ENCODE measurements at regions not wholly inside any gene's neighbourhood (a gene's known extent, or its start where the extent isn't known, plus 50 kb on each side); places are given as distances from the start of the nearest gene placed in this dataset.
"Not testable (repeated sequence)": the region's sequence is repeated elsewhere in the genome, so short reads cannot be mapped to it uniquely, and the experiment has no call there.

DNA sequence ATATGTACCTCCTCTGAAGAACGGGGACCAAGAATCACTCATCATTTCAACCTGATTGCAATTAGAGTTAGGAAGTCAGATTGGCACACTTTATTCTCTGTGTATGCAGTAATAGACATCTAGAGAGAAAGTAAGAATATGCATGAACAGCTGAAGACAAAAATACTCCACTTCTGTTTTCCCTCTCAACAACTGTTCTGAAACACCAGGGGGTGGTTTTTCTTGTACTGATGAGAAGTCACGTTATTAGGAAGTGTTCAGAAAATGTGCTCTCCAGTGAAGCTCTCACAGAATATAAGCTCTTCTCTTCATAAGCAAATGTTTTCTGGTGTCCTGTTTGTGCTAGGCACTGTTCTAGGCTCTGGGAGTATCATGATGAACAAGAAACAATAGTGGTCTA lies 531.7 kb upstream of the C9orf72 start:
- DNase-seq (ENCODE audit: low spot score) = no peak

DNA sequence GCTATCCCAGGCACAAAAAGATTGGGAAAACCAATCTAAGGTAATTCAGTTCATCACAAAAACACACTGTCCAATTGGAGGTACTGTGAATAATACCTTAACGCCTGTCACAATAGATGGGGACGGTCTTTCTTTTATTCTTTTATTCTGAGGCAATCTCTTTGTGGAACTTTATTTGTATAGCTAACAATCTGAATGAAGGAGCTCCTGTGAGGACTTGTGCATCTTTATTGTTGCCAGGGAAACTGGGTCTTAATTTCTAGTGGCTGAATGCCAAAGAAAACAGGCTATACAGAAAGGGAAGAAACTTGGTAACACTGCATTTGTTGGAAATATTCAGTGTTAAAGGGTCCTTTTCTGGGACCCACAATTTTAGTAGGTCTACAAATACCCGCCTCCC lies 546.9 kb upstream of the C9orf72 start:
- no peak for DNase-seq (ENCODE audit: low spot score)

DNA sequence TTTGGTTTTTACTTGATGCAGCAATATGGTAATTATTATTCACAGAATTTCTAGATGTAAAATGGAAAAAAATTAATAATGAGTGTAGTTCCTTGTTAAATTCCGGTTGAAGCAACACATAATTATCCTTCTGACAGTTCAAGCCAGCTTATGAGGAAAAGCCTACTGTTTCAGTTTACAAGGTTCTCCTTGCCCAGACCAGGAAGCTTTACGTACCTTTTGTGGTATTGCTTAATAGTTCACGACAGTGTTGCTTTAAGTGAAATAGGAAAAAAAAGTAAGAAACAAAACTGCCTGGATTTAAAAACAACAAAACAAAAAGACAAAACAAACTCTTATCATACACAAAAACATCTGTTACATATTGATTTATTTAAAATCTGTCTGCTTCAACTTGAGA lies 547.3 kb upstream of the C9orf72 start:
- no peak for DNase-seq (ENCODE audit: low spot score)

DNA sequence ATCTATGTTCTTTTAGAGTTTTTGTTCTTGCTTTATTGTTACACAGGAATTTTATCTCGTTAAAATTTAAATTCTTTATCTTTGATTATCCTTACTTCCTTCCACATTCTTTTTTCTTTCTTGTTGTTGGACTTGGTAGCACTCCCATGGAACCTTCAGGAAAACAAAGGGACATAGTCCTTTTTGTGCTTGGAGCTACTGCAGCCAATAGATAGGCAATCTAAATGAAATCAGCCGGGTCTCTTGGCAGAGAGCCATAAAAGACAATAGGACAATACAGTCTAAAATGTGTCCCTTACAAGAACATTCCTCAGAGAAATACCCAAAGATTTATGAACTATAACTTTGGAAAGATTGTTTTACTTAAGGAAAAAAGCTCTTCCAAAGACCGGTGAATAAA lies 548.1 kb upstream of the C9orf72 start:
- DNase-seq (ENCODE audit: low spot score) = no peak

DNA sequence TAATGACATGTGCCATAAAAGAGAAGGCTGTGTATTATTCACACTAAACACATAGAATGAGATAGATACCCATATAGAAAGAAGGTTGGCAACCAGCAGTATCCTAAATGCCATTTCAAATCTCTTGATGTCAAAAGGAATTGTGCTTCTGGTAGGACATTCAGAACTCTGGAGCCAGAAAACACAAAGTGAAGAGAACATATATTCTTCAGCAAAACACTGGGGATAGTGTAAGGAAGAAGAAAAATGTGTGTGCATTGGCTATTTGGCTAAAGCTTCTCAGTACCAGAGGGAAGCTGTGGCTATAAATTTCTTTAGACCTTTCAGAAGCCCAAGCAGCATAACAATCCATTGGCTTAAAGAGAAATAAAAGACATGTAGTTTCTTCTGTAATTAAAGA lies 551.6 kb upstream of the C9orf72 start:
- DNase-seq (ENCODE audit: low spot score) = no peak

DNA sequence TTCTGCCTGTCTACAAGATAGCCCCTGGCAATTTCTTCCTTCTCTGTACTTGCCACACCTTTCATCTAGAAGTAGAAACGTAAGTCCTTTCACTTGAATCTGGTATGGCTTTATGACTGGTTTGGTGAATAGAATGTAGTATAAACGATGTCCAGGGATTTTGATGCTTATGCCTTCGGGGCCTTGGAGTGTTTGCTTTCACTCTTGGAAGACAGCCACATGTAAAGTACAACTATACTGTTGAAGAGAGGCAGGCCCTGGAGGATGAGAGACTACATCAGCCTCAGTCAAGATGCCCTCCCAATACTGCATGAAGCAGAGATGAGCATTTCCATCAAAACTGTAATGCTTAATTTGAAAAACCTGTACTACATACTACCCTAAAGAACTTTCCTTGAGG lies 553.8 kb upstream of the C9orf72 start:
- no peak for DNase-seq (ENCODE audit: low spot score)

DNA sequence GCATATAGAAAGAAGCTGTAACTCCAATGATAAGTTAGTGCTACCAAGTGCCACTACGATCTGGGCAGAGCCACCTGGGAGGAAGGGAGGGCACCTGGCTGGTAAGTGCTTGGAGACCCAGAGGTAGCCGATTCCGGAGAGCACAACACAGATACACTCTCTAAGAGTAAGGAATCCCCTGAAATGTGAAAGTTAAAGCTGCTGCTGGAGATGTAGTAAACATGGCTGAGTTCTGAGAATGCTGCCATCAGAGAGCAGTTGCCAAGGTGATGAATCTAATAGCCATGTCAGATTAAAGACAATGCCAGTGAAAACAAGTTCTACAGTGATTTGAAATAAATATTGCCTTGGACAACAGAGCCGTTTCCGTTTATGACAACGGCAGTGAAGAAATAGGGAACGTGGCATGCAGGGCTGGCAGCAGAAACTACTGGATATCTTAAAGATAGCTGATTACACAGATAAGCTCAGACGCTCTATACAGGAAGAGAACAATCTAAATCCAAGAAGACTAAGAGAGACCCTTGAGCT lies 561.2 kb upstream of the C9orf72 start:
- DNase-seq (ENCODE audit: low spot score) = no peak

DNA sequence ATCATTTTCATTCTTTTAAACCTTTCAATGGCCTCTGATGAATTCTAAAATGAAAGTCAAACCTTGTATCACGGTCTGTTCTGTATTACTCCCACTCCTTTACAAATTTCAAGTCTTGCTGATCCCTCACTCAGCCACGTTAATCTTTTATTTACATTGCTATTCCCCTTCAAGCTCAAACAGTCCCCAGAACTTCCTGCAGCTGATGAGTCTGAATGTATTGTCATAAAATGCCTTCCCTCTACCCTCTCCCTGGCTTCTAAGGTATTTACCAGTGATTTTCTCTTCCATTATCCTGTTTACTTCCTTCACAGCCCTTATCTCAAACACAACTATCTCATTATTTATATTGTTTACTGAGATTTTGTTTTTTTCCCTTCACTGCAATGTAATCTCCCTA lies 562.3 kb upstream of the C9orf72 start:
- DNase-seq (ENCODE audit: low spot score) = no peak

DNA sequence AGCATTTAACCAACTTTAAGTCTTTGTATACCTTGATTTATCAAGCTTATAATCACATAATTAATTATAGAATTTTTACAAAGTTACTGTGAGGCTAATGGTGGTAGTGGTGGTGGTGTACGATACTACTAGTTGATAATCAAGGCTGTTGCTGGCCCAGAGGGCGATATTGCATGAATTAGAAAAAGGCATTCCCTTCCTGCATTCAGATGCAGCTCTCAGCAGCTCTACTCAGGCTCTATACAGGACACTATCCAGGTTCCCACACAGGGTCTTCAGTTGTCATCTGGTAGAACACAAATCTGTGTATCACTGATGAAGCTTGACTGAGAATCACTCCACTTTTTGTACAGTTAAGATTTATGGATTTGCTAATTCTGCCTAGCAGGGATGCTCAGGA lies 562.8 kb upstream of the C9orf72 start:
- no peak for DNase-seq (ENCODE audit: low spot score)

DNA sequence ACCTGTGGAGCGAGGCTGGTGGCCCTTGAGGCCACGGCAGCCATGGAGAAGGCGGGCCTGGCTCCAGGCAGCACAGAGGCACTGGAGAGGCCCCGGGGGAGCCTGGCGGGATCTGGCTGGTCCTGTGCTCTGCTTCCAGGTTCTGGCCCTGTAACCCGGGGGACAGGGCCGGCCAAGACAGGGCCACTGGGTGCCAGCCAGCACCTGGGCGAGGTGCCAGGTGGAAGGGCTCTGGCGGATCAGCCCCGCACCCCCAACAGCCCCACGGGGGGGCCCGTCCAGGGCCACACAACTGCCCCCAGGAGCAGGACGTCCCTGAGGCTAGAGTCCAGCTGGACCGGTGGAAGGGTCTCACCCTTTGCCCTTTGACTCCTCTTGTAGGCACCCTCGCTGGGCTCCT lies 574.1 kb upstream of the C9orf72 start:
- not testable (repeated sequence) for DNase-seq (ENCODE audit: low spot score)

DNA sequence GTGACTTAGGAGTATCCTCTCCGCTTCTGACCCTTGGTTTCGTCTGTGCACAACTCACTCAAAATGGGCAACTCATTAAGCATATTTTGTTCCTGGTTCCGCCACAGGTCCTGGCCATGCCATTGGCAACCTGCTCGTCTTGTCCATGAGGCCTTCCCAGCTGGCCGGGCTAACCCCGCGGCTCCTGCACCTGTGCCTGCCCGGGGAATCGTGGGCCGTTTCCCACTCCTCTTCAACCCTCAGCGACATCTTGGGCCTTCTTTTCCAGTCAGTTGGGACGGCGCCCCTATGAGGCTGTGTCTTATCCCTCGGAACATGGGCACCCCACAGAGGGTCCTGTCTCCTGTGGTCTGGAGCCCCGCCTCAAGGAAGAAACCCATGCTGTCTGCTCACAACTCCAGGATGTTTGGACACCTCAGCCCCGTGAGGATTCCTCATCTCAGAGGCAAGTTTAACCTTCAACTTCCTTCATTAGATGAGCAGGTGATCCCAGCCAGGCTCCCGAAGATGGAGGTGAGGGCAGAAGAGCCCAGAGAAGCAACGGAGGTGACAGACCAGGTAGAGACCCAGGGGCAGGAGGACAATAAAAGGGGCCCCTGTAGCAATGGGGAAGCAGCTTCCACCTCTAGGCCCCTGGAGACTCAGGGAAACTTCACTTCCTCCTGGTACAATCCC lies 574.8 kb upstream of the C9orf72 start:
- DNase-seq (ENCODE audit: low spot score) = not testable (repeated sequence)

DNA sequence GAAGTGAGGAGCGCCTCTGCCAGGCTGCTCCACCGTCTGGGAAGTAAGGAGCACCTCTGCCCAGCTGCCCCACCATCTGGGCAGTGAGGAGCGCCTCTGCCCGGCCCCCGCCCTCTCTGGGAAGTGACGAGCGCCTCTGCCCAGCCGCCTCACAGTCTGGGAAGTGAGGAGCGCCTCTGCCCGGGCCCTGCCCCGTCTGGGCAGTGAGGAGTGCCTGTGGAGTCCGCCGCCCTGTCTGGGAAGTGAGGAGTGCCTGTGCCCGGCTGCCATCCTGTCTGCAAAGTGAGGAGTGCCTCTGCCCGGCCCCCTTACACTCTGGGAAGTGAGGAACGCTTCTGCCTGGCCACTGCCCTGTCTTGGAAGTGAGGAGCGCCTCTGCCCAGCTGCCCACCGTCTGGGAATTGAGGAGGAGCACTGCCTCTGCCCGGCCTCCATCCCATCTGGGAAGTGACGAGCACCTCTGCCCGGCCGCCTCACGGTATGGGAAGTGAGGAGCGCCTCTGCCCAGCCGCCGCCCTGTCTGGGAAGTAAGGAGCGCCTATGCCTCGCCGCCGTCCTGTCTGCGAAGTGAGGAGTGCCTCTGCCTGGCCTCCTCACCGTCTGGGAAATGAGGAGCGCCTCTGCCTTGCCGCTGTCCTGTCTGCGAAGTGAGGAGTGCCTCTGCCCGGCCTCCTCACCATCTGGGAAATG lies 576.2 kb upstream of the C9orf72 start:
- not testable (repeated sequence) for DNase-seq (ENCODE audit: low spot score)

DNA sequence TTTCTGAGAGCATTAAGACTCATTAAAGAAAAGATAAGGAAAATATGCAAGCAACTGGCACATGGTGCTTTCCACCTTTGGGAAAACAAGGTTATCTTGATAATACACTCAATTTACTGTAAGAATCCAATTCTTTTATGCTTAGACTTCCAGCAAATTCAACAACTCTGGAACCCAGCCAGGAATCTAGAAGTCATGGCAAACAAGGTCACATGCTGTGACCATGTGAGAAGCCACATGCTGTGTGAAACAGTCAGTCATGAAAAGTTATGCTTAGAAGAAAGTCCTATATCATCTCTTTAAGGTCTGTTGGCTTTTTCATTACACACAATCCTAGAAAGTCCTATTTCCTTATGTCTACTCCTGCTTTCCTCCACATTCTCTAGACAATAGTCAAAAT lies 581.8 kb upstream of the C9orf72 start:
- DNase-seq (ENCODE audit: low spot score) = no peak

DNA sequence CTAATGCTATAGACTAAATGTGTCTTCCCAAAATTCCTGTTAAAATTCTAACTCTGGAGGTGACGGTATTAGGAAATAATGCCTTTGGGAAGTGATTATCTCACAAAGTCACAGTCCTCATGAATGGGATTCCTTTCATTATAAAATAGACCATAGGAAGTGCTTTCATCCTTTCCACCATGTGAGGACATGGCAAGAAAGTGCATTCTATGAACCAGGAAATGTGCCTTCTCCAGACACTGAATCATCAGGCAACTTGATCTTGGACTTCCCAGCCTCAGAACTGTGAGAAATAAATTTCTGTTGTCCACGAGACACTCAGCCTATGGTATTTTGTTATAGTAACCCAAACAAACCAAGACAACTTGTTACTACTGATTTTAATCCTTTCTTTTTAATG lies 582.4 kb upstream of the C9orf72 start:
- no peak for DNase-seq (ENCODE audit: low spot score)

DNA sequence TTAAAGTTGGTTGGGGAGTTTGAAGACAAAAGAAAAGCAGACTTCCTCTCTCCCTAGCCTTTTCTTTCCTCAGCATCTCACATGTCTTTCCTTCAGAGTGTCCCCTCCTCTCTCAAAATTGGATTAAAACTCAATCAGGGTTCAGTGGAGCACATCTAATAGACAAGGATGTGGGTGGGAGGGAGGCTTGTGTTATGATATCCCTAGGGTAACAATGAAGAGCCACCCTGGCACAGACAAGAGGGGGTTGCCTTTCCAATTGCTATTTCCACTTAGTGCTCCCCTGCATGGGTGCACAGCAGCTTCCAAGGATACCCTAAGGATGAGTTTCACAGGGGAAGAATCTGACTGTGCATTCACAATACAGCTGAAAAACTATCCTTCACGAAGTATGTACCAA lies 585.2 kb upstream of the C9orf72 start:
- no peak for DNase-seq (ENCODE audit: low spot score)

DNA sequence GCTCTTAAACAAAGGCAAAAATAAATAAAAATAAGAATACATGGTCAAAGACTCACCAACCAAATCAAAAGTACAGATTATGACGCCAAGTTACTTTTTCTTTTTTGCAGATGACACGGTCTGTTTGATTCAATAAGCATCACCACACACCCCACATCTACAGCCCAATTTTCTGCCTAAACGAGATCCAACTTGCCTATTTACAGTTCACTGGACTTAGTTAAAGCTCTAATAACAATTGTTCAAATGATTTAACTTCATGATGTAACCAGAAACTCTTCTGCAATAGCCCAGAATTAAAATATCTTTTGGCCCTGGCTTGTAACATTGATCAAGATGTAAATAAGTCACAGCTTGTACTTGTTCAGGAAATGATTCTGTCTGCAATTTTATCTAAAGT lies 590.3 kb upstream of the C9orf72 start:
- DNase-seq (ENCODE audit: low spot score) = no peak

DNA sequence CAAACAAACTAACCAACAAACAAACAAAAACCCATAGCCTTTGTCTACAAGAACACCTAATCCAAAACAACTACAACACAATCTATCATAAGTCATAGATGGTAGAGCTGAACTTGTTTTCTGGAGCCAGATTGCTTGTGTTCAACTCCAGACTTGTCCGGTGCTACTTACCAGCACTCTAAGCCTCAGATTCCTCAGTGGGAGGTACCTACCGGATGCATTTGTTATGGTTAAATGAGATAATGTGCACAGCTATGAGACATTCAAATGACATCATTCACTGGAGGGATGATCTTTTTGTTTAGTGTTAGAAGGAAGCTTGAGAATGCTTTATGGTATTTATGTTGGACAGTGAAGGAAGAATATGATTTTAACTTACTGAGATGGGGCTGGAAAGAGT lies 592.9 kb upstream of the C9orf72 start:
- no peak for DNase-seq (ENCODE audit: low spot score)

DNA sequence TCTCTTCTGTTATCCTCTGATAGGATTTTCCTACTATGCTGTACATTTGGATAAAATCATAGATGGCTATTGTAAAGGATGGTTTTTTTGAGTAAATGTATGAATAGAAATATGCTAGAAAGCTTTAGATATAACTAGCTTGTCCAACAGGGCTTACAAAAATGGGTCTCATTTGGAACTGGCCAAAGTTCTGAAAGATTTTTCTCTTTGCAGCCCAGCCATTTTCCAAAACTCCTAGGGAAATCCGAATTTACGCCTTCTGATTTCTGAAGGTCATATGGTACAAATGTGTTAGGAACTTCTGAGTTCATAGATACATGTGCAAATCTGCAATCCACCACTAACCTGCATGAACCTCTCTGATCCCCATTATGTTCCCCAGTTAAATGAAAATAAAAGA lies 603.9 kb upstream of the C9orf72 start:
- no peak for DNase-seq (ENCODE audit: low spot score)

DNA sequence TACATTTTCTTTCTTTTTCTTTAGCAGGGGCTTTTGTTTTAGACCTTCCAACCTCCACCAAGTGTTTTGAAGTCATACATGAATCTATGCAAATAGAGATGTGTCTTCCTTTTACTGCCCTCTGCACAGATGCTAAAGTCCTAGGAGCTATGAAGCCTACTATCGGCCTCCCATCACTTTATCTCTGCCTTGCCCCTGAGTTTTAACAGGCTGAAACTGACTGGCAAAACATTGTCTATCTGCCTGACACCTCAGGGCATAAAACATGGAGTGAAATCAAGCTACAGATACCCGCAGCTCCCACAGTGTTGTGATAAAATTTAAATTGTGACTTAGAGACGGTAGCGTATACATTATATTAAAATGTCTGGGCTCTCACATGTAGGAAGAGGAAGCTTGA lies 604.6 kb upstream of the C9orf72 start:
- DNase-seq (ENCODE audit: low spot score) = no peak

DNA sequence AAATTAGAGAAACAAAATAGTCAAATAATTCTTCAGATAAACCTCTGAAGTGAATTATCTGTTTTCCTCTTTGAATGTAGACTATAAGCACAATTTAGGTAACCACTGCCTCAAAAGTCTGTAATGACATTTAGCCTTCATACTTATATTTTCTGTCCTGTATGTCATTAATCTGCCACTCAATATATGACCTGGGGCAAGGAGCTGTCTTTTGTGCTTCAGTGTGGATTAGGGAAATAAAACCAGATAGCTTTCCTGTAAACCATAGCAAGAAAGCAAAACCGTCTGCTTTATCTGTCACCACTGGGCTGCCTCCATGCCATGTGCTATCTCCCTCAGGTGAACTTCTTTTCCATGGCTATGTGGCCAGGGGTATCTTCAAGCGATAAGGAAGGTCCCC lies 606.6 kb upstream of the C9orf72 start:
- DNase-seq (ENCODE audit: low spot score) = no peak

DNA sequence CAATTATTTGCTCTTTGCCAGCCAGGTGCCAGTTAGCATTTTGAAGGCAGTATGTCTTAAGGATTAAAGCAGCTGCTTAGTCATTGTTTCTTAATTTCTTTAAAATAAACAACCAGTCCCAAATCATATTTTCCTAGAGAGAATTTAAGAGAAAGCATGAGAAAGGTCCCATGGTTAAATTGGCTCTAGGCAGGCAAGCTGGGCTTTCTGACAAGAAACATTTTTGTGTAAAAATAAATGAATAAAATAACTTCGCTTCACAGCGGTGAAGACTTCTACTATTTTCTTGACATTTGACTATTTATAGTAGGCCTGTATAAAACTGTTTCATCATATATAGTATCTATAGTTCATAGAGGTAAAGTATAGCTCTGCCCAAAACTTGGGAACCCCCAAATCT lies 617.7 kb upstream of the C9orf72 start:
- DNase-seq (ENCODE audit: low spot score) = no peak

DNA sequence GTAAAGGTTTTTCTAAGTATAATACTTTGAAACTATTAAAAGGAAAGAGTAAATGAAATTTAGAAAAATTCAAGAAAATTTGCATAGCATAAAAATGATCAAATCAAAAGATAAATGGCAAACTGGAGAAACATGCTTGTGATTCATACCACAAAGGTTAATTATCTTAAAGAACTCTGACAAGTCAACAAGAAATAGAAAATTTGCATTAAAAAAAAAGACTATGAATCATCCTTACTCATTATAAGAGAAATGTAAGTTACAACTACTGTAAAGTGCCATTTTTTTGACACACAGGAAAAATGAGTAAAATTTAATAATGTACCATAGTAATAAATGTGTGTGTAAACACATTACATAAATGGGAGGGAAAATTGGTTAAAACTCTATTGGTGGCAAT lies 624.4 kb upstream of the C9orf72 start:
- DNase-seq (ENCODE audit: low spot score) = no peak

DNA sequence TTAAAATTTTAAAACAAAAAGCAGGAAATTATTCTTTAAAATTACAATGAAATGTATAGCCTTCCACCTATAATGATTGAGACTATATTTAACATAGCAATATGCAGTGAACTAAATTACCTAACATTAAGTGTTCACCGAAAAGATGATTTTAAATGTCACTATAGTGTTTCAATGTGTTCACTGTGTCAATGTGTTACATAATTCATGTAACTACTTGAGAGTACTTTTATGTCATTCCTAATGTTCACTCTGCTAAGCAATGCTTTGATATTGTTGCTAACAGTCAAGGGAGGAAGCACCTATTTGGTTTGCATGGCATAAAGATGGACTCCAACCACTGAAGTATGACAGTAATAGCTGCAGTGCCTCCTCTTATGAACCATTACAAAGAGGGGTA lies 629.8 kb upstream of the C9orf72 start:
- DNase-seq (ENCODE audit: low spot score) = no peak

DNA sequence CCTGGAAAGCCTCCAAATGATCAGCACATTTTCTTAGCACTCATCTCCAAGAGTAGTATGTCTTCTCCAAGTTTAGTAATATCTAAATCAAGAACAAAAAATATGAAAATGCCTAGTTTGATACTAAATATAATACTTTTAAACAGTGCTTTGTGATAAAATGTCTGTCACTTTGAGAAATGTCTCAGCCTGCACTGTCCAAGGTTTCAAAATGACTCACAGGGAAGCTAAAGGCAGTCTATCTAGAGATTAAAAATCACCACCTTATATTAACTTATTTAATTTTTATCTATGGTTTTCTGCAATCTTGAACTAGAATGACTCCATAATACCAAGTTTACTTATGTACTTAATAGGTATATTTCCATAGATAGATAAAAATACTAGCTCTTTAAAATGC lies 633.0 kb upstream of the C9orf72 start:
- no peak for DNase-seq (ENCODE audit: low spot score)

Data from LoVo (cell line).